22Rv1 (cell line): ENCODE measurements at regions not wholly inside any gene's neighbourhood (a gene's known extent, or its start where the extent isn't known, plus 50 kb on each side); places are given as distances from the start of the nearest gene placed in this dataset.

ENCODE experiments used
- CTCF ChIP-seq: fragments of 450-650 bp; IDR thresholded peaks from 2 replicates; pipeline ENCODE4 v1.5.1; 2017; ENCODE audit warnings: mild to moderate bottlenecking
- ZFX ChIP-seq: fragments of 450-650 bp; IDR thresholded peaks from 2 replicates; pipeline ENCODE4 v1.6.1; 2017; ENCODE audit warnings: antibody characterized with exemption, borderline replicate concordance

GRCh38 chr2:234851451-234851850 is 100.4 kb upstream of the SH3BP4 start:
- TF ChIP-seq CTCF: no peak
- no peak for TF ChIP-seq ZFX
